BE2C (cell line): ENCODE measurements at regions not wholly inside any gene's neighbourhood (a gene's known extent, or its start where the extent isn't known, plus 50 kb on each side); places are given as distances from the start of the nearest gene placed in this dataset.

Experiments
- DNase-seq: peaks from one replicate; pipeline ENCODE4 v3.0.0-alpha.2; 2020
- H3K27me3 ChIP-seq: fragments of 250-450 bp; sonication (Bioruptor Pico); 2 replicates; pipeline ENCODE4 v1.5.1; 2020; ENCODE audit warnings: mild to moderate bottlenecking
- H3K36me3 ChIP-seq: fragments of 250-450 bp; sonication (Bioruptor Pico); 2 replicates; pipeline ENCODE4 v1.5.1; 2020; ENCODE audit warnings: mild to moderate bottlenecking
- H3K4me1 ChIP-seq: fragments of 250-450 bp; sonication (Bioruptor Pico); 2 replicates; pipeline ENCODE4 v1.5.1; 2020
- H3K4me3 ChIP-seq: 2 replicates; pipeline ENCODE4 v1.5.1; 2011; ENCODE audit warnings: low read depth, low read length
- H3K9me3 ChIP-seq: fragments of 250-450 bp; sonication (Bioruptor Pico); 2 replicates; pipeline ENCODE4 v1.5.1; 2020
- CTCF ChIP-seq: IDR thresholded peaks from 2 replicates; pipeline ENCODE4 v1.5.1; 2012; ENCODE audit warnings: mild to moderate bottlenecking, low read depth, low read length

DNA sequence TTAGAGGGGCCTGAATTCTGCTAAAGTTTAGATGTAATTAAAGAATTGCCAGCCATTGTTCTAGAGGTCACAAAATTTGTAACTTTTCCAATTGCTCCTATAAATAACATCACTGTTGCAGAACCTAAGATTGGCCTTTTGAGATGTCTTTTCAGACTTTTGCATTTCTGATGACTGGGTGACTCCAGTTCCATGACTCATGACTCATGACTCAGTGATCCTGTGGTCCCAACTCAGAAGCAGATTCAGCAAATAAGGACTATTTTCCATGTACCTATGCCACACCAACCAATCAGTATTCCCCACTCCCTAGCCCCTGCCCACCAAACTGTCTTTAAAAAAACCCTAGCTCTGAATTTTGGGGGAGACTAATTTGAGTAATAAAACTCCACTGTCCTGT, 740.9 kb downstream of the CDH8 start:
- no peak overlapping the region for H3K4me3 ChIP-seq
- H3K36me3 ChIP-seq, result no peaks in the 10 kb centered on the region
- TF ChIP-seq CTCF, result no peak
- DNase-seq, result no peak
- H3K9me3 ChIP-seq, result no peaks in the 10 kb centered on the region; the same call in none of the 2 replicates
- H3K4me1 ChIP-seq, result no peaks in the 10 kb centered on the region
- no peaks in the 10 kb centered on the region for H3K27me3 ChIP-seq

DNA sequence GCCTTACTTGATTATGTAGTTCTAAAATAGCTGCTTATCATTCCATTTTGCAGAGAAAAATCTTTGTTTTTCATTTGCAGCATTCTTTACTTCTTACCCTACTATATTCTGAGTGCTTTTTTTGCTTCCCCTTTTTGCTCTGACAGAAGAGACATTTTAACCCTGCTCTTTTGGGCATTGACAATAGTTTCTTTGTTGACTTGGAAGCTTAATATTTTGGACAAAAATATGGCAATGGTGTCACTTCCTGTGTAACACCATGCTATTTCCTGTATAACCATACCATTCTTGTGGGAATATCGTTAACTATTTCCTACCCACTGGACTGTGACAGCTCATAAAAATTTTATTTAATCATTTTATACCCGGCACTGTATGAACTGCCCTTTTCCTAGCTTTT, 747.1 kb downstream of the CDH8 start:
- no peak for DNase-seq
- no peak overlapping the region for H3K4me3 ChIP-seq
- H3K27me3 ChIP-seq, result no peaks in the 10 kb centered on the region
- H3K36me3 ChIP-seq, result no peaks in the 10 kb centered on the region
- H3K9me3 ChIP-seq, result no peaks in the 10 kb centered on the region; the same call in 1 of the 2 replicates
- TF ChIP-seq CTCF, result no peak
- no peaks in the 10 kb centered on the region for H3K4me1 ChIP-seq

- no peak for TF ChIP-seq CTCF
- no peaks in the 10 kb centered on the region for H3K4me1 ChIP-seq
- no peaks in the 10 kb centered on the region for H3K27me3 ChIP-seq
- H3K36me3 ChIP-seq, result no peaks in the 10 kb centered on the region
- DNase-seq, result no peak
- no peak overlapping the region for H3K4me3 ChIP-seq
- H3K9me3 ChIP-seq, result no peaks in the 10 kb centered on the region
Observed at GRCh38 chr16:61277849-61278248, 758.4 kb downstream of the CDH8 start.

DNA sequence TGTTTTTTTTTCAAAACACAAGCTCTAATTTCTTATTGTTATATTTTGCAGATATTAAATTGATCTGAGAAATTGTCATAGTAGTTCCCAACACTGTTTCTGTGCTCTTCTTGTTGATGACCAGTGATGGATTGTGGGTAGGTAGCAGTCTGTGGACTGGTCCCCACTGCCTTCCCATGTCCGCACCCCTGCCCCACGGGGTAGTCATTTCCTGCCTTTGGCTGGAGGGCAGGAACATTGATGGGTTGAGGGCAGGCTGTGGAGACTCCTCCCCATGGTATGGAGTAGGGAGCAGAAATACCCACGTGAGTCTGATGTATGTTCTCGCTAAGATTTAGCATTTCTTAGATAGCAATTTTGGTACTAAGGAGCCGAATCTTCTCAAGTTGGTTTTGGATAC, 762.0 kb downstream of the CDH8 start:
- H3K4me3 ChIP-seq, result no peak overlapping the region
- no peak for DNase-seq
- no peaks in the 10 kb centered on the region for H3K36me3 ChIP-seq
- no peaks in the 10 kb centered on the region for H3K27me3 ChIP-seq
- TF ChIP-seq CTCF, result no peak
- no peaks in the 10 kb centered on the region for H3K4me1 ChIP-seq
- no peaks in the 10 kb centered on the region for H3K9me3 ChIP-seq

GRCh38 chr16:61270726-61271125, 765.5 kb downstream of the CDH8 start:
- Histone ChIP-seq H3K36me3 (no peaks in the 10 kb centered on the region), H3K4me1 (no peaks in the 10 kb centered on the region), H3K4me3 (no peak overlapping the region), H3K9me3 (no peaks in the 10 kb centered on the region), H3K27me3 (no peaks in the 10 kb centered on the region)
- TF ChIP-seq CTCF, result no peak
- DNase-seq, result no peak

- Histone ChIP-seq H3K27me3 (no peaks in the 10 kb centered on the region), H3K4me3 (no peak overlapping the region), H3K4me1 (no peaks in the 10 kb centered on the region), H3K9me3 (no peaks in the 10 kb centered on the region), H3K36me3 (no peaks in the 10 kb centered on the region)
- TF ChIP-seq CTCF, result no peak
- no peak for DNase-seq
Observed at GRCh38 chr16:61263400-61263799, 772.8 kb downstream of the CDH8 start.
